ENCODE measurements at regions not wholly inside any gene's neighbourhood (a gene's known extent, or its start where the extent isn't known, plus 50 kb on each side); places are given as distances from the start of the nearest gene placed in this dataset.

DNA sequence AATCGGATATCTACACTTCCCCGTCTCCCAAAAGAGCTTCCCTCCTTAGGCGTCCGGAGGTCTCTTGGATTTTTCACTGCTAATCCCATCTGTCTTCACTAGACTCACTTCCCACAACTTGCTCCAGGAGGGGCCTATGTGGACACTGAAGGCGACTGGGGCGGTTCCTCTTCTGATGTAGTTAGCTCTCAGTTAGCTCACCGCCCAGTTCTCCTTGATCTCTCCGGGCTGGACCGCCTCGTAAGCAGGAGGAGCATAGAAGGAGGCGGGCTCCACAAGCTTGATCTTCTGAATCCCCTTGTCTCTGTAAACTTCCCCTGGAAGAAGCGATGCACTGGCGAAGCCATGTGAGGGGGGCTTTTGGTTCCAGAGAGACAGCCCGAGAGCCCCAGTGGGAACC is 112.0 kb upstream of the SELENOP start:
- H4K20me1 ChIP-seq (ENCODE audit: low read length), result no peaks in the 10 kb centered on the region
- no peak overlapping the region for H3K4me2 ChIP-seq (ENCODE audit: low read length)
- no peaks in the 10 kb centered on the region for H3K4me1 ChIP-seq (ENCODE audit: insufficient read depth, low read length)
- no peaks in the 10 kb centered on the region for H3K9me3 ChIP-seq (ENCODE audit: low read length)
- H3F3A ChIP-seq (ENCODE audit: low read length, unreplicated experiment), result no peaks in the 10 kb centered on the region
- ChIA-PET POLR2A (ENCODE audit: unreplicated experiment) (no interaction called here), CTCF (no interaction called here)
- H3K36me3 ChIP-seq (ENCODE audit: low read depth, low read length), result no peaks in the 10 kb centered on the region
- H3K9me2 ChIP-seq (replicated peaks; ENCODE audit: low read length), result no peaks in the 10 kb centered on the region
- DNase-seq (no peak), ATAC-seq (no peak)
- no peaks in the 10 kb centered on the region for H3K79me2 ChIP-seq (ENCODE audit: low read length)
- no TSS peak for BruUV-seq (replicated peaks)
- H3K27ac ChIP-seq (ENCODE audit: low read length), result no peak overlapping the region
- intact Hi-C loops (cut with micrococcal nuclease), result no loop called here
- no peak overlapping the region for H3K4me3 ChIP-seq (ENCODE audit: low read length)
- H2AFZ ChIP-seq (ENCODE audit: low read length), result no peak overlapping the region
- H3K27me3 ChIP-seq (ENCODE audit: low read length), result no peaks in the 10 kb centered on the region
- H3K9ac ChIP-seq (ENCODE audit: low read length), result no peak overlapping the region
- TF ChIP-seq EZH2phosphoT487 (IDR thresholded peaks at IDR 0.05; ENCODE audit: borderline replicate concordance, low read length) (no peak), EZH2 (IDR thresholded peaks at IDR 0.05; ENCODE audit: low read length, unreplicated experiment) (no peak), CTCF (conservative IDR thresholded peaks at IDR 0.05; ENCODE audit: low read depth, low read length) (no peak)

DNA sequence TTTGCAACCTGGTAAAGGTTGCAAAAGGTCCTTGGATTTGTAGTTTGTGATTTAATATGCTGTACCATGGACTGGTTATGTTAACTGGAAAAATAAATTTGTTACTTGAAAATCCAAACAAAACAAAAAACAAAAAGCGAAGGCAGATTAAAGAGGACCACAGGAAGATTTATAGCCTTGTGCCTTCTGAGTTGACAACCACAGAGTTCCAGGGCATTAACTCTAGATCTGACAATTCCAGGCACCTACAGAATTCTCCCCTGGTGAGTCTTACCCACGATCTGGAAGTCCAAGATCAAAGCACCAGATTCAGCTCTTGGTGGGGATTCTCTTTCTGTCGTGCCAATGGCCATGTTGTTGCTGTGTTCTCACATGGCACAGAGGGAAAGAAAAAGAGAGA is 107.9 kb upstream of the SELENOP start:
- Histone ChIP-seq H2AFZ (ENCODE audit: low read length) (no peak overlapping the region; the same call in 1 of the 2 replicates), H3K9me2 (replicated peaks; ENCODE audit: low read length) (no peaks in the 10 kb centered on the region), H3K4me1 (ENCODE audit: insufficient read depth, low read length) (no peaks in the 10 kb centered on the region), H3K36me3 (ENCODE audit: low read depth, low read length) (no peaks in the 10 kb centered on the region), H3K9ac (ENCODE audit: low read length) (no peak overlapping the region), H4K20me1 (ENCODE audit: low read length) (no peaks in the 10 kb centered on the region), H3K4me2 (ENCODE audit: low read length) (no peak overlapping the region), H3K27me3 (ENCODE audit: low read length) (no peaks in the 10 kb centered on the region), H3K4me3 (ENCODE audit: low read length) (no peak overlapping the region), H3K9me3 (ENCODE audit: low read length) (no peaks in the 10 kb centered on the region), H3K27ac (ENCODE audit: low read length) (no peak overlapping the region), H3K79me2 (ENCODE audit: low read length) (no peaks in the 10 kb centered on the region), H3F3A (ENCODE audit: low read length, unreplicated experiment) (no peaks in the 10 kb centered on the region)
- no peak for TF ChIP-seq EZH2phosphoT487 (IDR thresholded peaks at IDR 0.05; ENCODE audit: borderline replicate concordance, low read length)
- no peak for TF ChIP-seq EZH2 (IDR thresholded peaks at IDR 0.05; ENCODE audit: low read length, unreplicated experiment)
- TF ChIP-seq CTCF (conservative IDR thresholded peaks at IDR 0.05; ENCODE audit: low read depth, low read length), result no peak
- intact Hi-C loops (cut with micrococcal nuclease), result no loop called here
- ChIA-PET POLR2A (ENCODE audit: unreplicated experiment) (no interaction called here), CTCF (no interaction called here)
- BruUV-seq (replicated peaks), result no TSS peak
- no peak for ATAC-seq
- DNase-seq, result no peak

DNA sequence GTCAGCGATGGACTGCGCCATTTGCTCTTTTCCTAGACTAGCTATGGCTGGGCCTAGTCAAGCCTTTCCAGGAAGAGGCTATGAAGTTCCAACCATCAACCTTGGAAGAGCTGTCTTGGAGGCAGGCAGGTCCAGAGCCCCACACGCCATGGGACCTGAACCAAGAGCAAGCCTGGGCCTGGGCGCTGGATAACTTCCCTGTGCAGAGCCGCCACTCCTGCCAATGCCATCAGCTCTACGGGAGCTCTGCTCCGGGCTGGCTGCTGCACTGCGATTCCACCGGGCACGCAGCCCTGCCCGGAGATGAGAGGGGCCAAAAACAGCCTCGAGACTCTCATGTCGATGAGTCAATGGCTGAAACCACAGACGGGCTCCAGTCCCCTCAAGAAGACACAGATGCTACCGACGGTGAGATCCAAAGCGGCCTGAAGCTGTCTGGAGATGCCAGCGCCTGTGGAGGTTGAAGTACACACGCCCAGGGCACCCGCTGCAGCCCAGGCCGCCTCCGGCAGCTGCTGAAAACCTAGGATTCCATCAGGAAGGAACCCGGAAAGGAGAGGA is 103.7 kb upstream of the SELENOP start:
- no peaks in the 10 kb centered on the region for H3K79me2 ChIP-seq (ENCODE audit: low read length)
- no peak overlapping the region for H3K4me2 ChIP-seq (ENCODE audit: low read length)
- no peaks in the 10 kb centered on the region for H3K4me1 ChIP-seq (ENCODE audit: insufficient read depth, low read length)
- ChIA-PET CTCF (interaction anchor here (0.6 kb wide), 1 partner anchor 104 kb away, joined by 5 read pairs; no protein-coding TSS in a partner anchor), POLR2A (ENCODE audit: unreplicated experiment) (interaction anchor here (0.6 kb wide), 1 partner anchor 56 kb away, joined by 8 read pairs; no protein-coding TSS in a partner anchor)
- no peaks in the 10 kb centered on the region for H4K20me1 ChIP-seq (ENCODE audit: low read length)
- intact Hi-C loops (cut with micrococcal nuclease), result no loop called here
- no peaks in the 10 kb centered on the region for H3F3A ChIP-seq (ENCODE audit: low read length, unreplicated experiment)
- no peak overlapping the region for H3K4me3 ChIP-seq (ENCODE audit: low read length)
- H3K27ac ChIP-seq (ENCODE audit: low read length), result no peak overlapping the region
- no peaks in the 10 kb centered on the region for H3K9me2 ChIP-seq (replicated peaks; ENCODE audit: low read length)
- ATAC-seq, result no peak
- no TSS peak for BruUV-seq (replicated peaks)
- H3K27me3 ChIP-seq (ENCODE audit: low read length), result no peaks in the 10 kb centered on the region
- no peak for TF ChIP-seq EZH2phosphoT487 (IDR thresholded peaks at IDR 0.05; ENCODE audit: borderline replicate concordance, low read length)
- TF ChIP-seq CTCF (conservative IDR thresholded peaks at IDR 0.05; ENCODE audit: low read depth, low read length), result no peak
- TF ChIP-seq EZH2 (IDR thresholded peaks at IDR 0.05; ENCODE audit: low read length, unreplicated experiment), result no peak
- H3K36me3 ChIP-seq (ENCODE audit: low read depth, low read length), result no peaks in the 10 kb centered on the region
- DNase-seq, result no peak
- H2AFZ ChIP-seq (ENCODE audit: low read length), result no peak overlapping the region
- H3K9ac ChIP-seq (ENCODE audit: low read length), result no peak overlapping the region
- H3K9me3 ChIP-seq (ENCODE audit: low read length), result no peaks in the 10 kb centered on the region

All from PC-3 (cell line).